Liver (tissue), 8 donors: ENCODE measurements at regions not wholly inside any gene's neighbourhood (a gene's known extent, or its start where the extent isn't known, plus 50 kb on each side); places are given as distances from the start of the nearest gene placed in this dataset.

Source experiments
- DNase-seq: peaks from one replicate; pipeline ENCODE4 v3.0.0-alpha.2; 2017; ENCODE audit warnings: low spot score
- H3K27ac ChIP-seq, 2 donors: one replicate each; pipeline ENCODE4 v1.7.0; 2013; ENCODE audit warnings: inconsistent platforms in 2 of 2, low read length in 2 of 2, control low read depth in 1 of 2, low read depth in 1 of 2, mild to moderate bottlenecking in 1 of 2
- H3K27me3 ChIP-seq, 4 donors: one replicate each; pipeline versions ENCODE4 v1.6.1 to v1.7.0; 2013; ENCODE audit warnings: low read length in 3 of 4, inconsistent platforms in 1 of 4, mild to moderate bottlenecking in 1 of 4, moderate library complexity in 1 of 4; ENCODE audit not compliant: control insufficient read depth in 4 of 4, insufficient read depth in 4 of 4
- H3K36me3 ChIP-seq, 4 donors: one replicate each; pipeline versions ENCODE4 v1.6.1 to v1.7.0; 2013; ENCODE audit warnings: low read length in 3 of 4, mild to moderate bottlenecking in 3 of 4, low read depth in 1 of 4, moderate library complexity in 1 of 4; ENCODE audit not compliant: control insufficient read depth in 4 of 4, insufficient read depth in 3 of 4
- H3K4me1 ChIP-seq, 4 donors: one replicate each; pipeline versions ENCODE4 v1.6.1 to v1.7.0; 2013; ENCODE audit warnings: low read length in 3 of 4, mild to moderate bottlenecking in 3 of 4, moderate library complexity in 1 of 4; ENCODE audit not compliant: control insufficient read depth in 4 of 4, insufficient read depth in 4 of 4
- H3K4me3 ChIP-seq, 3 donors: one replicate each; pipeline versions ENCODE4 v1.6.1 to v1.7.0; 2013; ENCODE audit warnings: low read length in 3 of 3, control low read depth in 1 of 3, low read depth in 1 of 3, mild to moderate bottlenecking in 1 of 3
- H3K9ac ChIP-seq, 2 donors: one replicate each; pipeline ENCODE4 v1.7.0; 2013; ENCODE audit warnings: low read length in 2 of 2, mild to moderate bottlenecking in 2 of 2, moderate library complexity in 2 of 2, control low read depth in 1 of 2, low read depth in 1 of 2
- H3K9me3 ChIP-seq, 4 donors: one replicate each; pipeline versions ENCODE4 v1.6.1 to v1.7.0; 2013; ENCODE audit warnings: low read length in 3 of 4; ENCODE audit not compliant: control insufficient read depth in 4 of 4
- EGR1 ChIP-seq, 2 donors: IDR thresholded peaks; 2 replicates each; pipeline ENCODE4 v1.6.1; 2016 to 2018; ENCODE audit warnings: antibody characterized with exemption in 2 of 2, low read depth in 2 of 2
- FOXA1 ChIP-seq: IDR thresholded peaks from 2 replicates; pipeline ENCODE4 v1.6.1; 2016; ENCODE audit warnings: antibody characterized with exemption
- FOXA2 ChIP-seq: IDR thresholded peaks from 2 replicates; pipeline ENCODE4 v1.6.1; 2016; ENCODE audit warnings: antibody characterized with exemption
- GABPA ChIP-seq, 2 donors: IDR thresholded peaks in 1 of 2; conservative IDR thresholded peaks in 1 of 2; 2 replicates each; pipeline ENCODE4 v1.6.1; 2016; ENCODE audit warnings: antibody characterized with exemption in 2 of 2, mild to moderate bottlenecking in 1 of 2, moderate library complexity in 1 of 2
- HNF4A ChIP-seq, 2 donors: conservative IDR thresholded peaks; 2 replicates each; pipeline ENCODE4 v1.6.1; 2016; ENCODE audit warnings: antibody characterized with exemption in 2 of 2, mild to moderate bottlenecking in 2 of 2
- HNF4G ChIP-seq: IDR thresholded peaks from 2 replicates; pipeline ENCODE4 v1.6.1; 2016; ENCODE audit warnings: antibody characterized with exemption
- JUND ChIP-seq, 2 donors: IDR thresholded peaks; 2 replicates each; pipeline ENCODE4 v1.6.1; 2016; ENCODE audit warnings: antibody characterized with exemption in 2 of 2
- NR2F2 ChIP-seq: IDR thresholded peaks from 2 replicates; pipeline ENCODE4 v1.6.1; 2016; ENCODE audit warnings: antibody characterized with exemption
- RAD21 ChIP-seq, 2 donors: IDR thresholded peaks; 2 replicates each; pipeline ENCODE4 v1.6.1; 2016; ENCODE audit warnings: antibody characterized with exemption in 2 of 2, mild to moderate bottlenecking in 2 of 2
- RXRA ChIP-seq, 2 donors: IDR thresholded peaks; 2 replicates each; pipeline ENCODE4 v1.6.1; 2017 to 2018; ENCODE audit warnings: antibody characterized with exemption in 2 of 2, mild to moderate bottlenecking in 1 of 2
- SP1 ChIP-seq: IDR thresholded peaks from 2 replicates; pipeline ENCODE4 v1.6.1; 2018; ENCODE audit warnings: antibody characterized with exemption, mild to moderate bottlenecking
- TAF1 ChIP-seq: conservative IDR thresholded peaks from 2 replicates; pipeline ENCODE4 v1.6.1; 2016; ENCODE audit warnings: antibody characterized with exemption, mild to moderate bottlenecking
- YY1 ChIP-seq: IDR thresholded peaks from 2 replicates; pipeline ENCODE4 v1.6.1; 2016; ENCODE audit warnings: antibody characterized with exemption, mild to moderate bottlenecking
- WGBS: extraction: QIAGEN DNeasy Blood & Tissue Kit; methylation state at CpG from one replicate; pipeline ENCODE4 v1.1.7; 2013; 5-methylcytosine and 5-hydroxymethylcytosine counted together
- TF ChIP-seq, protein P1 (sequence below): IDR thresholded peaks from 2 replicates; pipeline ENCODE4 v1.6.1; 2016; ENCODE audit warnings: antibody characterized with exemption
- TF ChIP-seq, protein P2 (sequence below): fragments of 150-350 bp; IDR thresholded peaks from 2 replicates; pipeline ENCODE4 v1.5.1; 2017; ENCODE audit warnings: improper control_type of control experiment, low read depth, low read length; ENCODE audit not compliant: missing input control
- TF ChIP-seq, protein P3 (sequence below): IDR thresholded peaks from 2 replicates; pipeline ENCODE4 v1.6.1; 2016; ENCODE audit warnings: antibody characterized with exemption
- donor health status: healthy.
- donor health status: healthy.
- donor health status: healthy.
- donor health status: healthy.
- donor health status: healthy.

DNA sequence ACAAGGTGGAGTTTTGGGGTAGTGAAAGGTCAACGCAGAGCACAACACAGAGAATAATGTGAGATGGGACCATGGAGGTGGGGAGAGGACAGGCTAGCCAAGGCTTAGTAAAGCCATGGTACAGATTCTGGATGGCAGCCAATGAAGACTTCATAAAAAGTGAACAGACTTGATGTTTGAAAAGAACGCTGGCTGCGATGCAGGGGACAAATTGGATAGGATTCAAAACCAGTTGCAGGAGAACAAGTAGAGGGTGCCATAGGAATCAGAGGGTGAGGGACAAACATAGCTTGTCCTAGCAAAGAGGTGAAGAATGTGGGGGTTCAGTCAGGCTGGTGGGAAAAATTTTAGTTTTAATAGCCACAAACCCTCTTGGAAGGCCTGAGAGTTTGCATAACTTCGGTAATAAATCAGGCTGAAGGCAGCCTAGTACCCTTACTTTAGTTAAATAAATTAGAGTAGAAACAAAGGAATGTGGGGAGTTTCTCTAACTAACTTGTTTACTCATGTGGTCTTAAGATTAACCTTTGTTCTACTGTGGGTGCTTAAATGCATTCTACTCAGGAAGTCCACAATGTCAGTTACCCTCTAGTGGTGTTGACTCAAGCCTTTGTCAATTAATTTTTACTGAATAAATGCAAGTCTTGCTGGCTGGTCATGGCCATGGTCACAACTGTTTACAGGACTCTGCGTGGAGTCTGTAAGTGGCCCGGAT lies 216.4 kb downstream of the C6orf118 start:
- Histone ChIP-seq H3K9ac (no peak overlapping the region), H3K9me3 (peaks cover 6 to 16% (median 10%) of the 10 kb centered on the region in 4 donors), H3K27ac (no peak overlapping the region), H3K27me3 (no peaks in the 10 kb centered on the region), H3K4me3 (no peak overlapping the region), H3K36me3 (no peaks in the 10 kb centered on the region), H3K4me1 (no peaks in the 10 kb centered on the region)
- TF ChIP-seq, protein P1, sequence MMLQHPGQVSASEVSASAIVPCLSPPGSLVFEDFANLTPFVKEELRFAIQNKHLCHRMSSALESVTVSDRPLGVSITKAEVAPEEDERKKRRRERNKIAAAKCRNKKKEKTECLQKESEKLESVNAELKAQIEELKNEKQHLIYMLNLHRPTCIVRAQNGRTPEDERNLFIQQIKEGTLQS: no peak
- no peak for TF ChIP-seq YY1
- TF ChIP-seq, protein P2, sequence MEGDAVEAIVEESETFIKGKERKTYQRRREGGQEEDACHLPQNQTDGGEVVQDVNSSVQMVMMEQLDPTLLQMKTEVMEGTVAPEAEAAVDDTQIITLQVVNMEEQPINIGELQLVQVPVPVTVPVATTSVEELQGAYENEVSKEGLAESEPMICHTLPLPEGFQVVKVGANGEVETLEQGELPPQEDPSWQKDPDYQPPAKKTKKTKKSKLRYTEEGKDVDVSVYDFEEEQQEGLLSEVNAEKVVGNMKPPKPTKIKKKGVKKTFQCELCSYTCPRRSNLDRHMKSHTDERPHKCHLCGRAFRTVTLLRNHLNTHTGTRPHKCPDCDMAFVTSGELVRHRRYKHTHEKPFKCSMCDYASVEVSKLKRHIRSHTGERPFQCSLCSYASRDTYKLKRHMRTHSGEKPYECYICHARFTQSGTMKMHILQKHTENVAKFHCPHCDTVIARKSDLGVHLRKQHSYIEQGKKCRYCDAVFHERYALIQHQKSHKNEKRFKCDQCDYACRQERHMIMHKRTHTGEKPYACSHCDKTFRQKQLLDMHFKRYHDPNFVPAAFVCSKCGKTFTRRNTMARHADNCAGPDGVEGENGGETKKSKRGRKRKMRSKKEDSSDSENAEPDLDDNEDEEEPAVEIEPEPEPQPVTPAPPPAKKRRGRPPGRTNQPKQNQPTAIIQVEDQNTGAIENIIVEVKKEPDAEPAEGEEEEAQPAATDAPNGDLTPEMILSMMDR: no peak
- TF ChIP-seq RXRA (IDR thresholded peaks at IDR 0.05): no peak
- no peak for TF ChIP-seq TAF1
- no peak for TF ChIP-seq HNF4G
- no peak for TF ChIP-seq EGR1 (IDR thresholded peaks at IDR 0.05; ENCODE audit: low read depth in 2 of 2)
- no peak for DNase-seq
- WGBS: 73% methylated on average over 6 of the region's 6 CpGs

DNA sequence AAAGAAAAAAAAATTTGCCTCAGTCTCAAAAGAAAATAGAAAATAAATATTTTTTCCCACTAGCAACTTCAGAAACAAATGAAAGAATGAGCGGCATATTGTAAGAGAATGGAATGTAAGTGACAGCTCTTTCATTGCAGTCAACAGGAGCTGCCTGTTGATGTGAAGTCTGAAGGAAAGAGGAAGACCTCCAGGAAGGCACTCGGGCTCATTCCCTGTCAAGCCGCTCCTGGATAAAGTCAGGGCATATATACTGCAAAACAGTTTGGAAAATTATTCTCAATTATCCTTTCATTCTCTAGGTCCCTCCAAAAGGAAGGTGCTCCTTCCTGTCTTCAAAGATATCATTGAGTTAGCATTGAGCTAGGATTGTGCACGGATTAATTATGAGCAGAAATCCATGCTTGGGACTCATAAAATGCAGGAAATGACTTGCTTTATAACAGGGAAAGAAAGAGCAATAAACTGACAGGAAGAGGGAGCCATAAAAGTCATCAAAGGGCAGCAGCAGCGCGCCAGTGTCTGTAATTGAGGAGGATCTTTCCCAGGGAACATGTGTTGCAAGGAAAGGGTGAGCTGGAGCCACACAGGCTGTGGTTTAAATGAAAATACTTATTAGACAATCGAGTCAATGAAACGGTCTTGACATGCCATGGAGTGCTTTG lies 218.2 kb downstream of the C6orf118 start:
- Histone ChIP-seq H3K27me3 (no peaks in the 10 kb centered on the region), H3K9me3 (peaks cover 2 to 12% (median 9%) of the 10 kb centered on the region in 4 donors), H3K27ac (no peak overlapping the region), H3K36me3 (no peaks in the 10 kb centered on the region), H3K4me1 (no peaks in the 10 kb centered on the region), H3K4me3 (no peak overlapping the region), H3K9ac (no peak overlapping the region)
- 54% methylated on average over 8 of the region's 8 CpGs for WGBS
- no peak for DNase-seq
- TF ChIP-seq FOXA1 (no peak), HNF4A (conservative IDR thresholded peaks at IDR 0.05) (no peak), RAD21 (IDR thresholded peaks at IDR 0.05) (no peak), TAF1 (no peak), EGR1 (IDR thresholded peaks at IDR 0.05; ENCODE audit: low read depth in 2 of 2) (no peak), YY1 (no peak), FOXA2 (no peak), GABPA (IDR thresholded peaks at IDR 0.05 in 1 of 2, conservative IDR thresholded peaks at IDR 0.05 in 1 of 2) (no peak), RXRA (IDR thresholded peaks at IDR 0.05) (no peak), NR2F2 (no peak), SP1 (no peak), JUND (IDR thresholded peaks at IDR 0.05) (no peak), HNF4G (no peak)
- TF ChIP-seq, protein P1: no peak
- TF ChIP-seq, protein P2: no peak
- TF ChIP-seq, protein P3, sequence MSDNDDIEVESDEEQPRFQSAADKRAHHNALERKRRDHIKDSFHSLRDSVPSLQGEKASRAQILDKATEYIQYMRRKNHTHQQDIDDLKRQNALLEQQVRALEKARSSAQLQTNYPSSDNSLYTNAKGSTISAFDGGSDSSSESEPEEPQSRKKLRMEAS: no peak
